Left ventricle myocardium inferior (tissue), 1 donor: ENCODE measurements at regions not wholly inside any gene's neighbourhood (a gene's known extent, or its start where the extent isn't known, plus 50 kb on each side); places are given as distances from the start of the nearest gene placed in this dataset.

Experiments used
- DNase-seq: peaks from one replicate; pipeline ENCODE4 v3.0.0-alpha.2; 2020
- H3K27ac ChIP-seq: fragments of 200-600 bp; replicated peaks from 2 replicates; pipeline ENCODE4 v1.8.0; 2021
- H3K27me3 ChIP-seq: fragments of 200-600 bp; 2 replicates; pipeline ENCODE4 v1.8.0; 2021; ENCODE audit warnings: low read depth
- H3K36me3 ChIP-seq: fragments of 200-600 bp; 2 replicates; pipeline ENCODE4 v1.8.0; 2021
- H3K4me1 ChIP-seq: fragments of 200-600 bp; 2 replicates; pipeline ENCODE4 v1.8.0; 2021
- H3K4me3 ChIP-seq: fragments of 200-600 bp; 2 replicates; pipeline ENCODE4 v1.8.0; 2021; ENCODE audit warnings: mild to moderate bottlenecking, moderate library complexity
- H3K9me3 ChIP-seq: fragments of 200-600 bp; replicated peaks from 2 replicates; pipeline ENCODE4 v1.8.0; 2021
- CTCF ChIP-seq: fragments of 200-600 bp; IDR thresholded peaks from 2 replicates; pipeline ENCODE4 v1.8.0; 2021; ENCODE audit warnings: antibody characterized with exemption, mild to moderate bottlenecking, borderline replicate concordance
- intact Hi-C: fragments of 100-400 bp; cut with micrococcal nuclease; formaldehyde crosslinking; loops from one replicate; pipeline ENCODE4 v1.11.0; 2022
- donor health status: DM: no; HTN: yes; CAD: no; lungs with severe emphysema.

- intact Hi-C loops = no loop called here
- Histone ChIP-seq H3K9me3 (no peaks in the 10 kb centered on the region), H3K36me3 (no peaks in the 10 kb centered on the region), H3K27ac (no peak overlapping the region), H3K4me1 (no peaks in the 10 kb centered on the region), H3K4me3 (no peak overlapping the region), H3K27me3 (peaks cover 30% of the 10 kb centered on the region)
- TF ChIP-seq CTCF = no peak
- no peak for DNase-seq
Observed at GRCh38 chr14:65939184-65939583, 526.7 kb downstream of the FUT8 start.

GRCh38 chr14:65940056-65940735 lies 527.7 kb downstream of the FUT8 start:
- no peak for DNase-seq
- Histone ChIP-seq H3K4me3 (no peak overlapping the region), H3K27ac (no peak overlapping the region), H3K4me1 (no peaks in the 10 kb centered on the region), H3K36me3 (no peaks in the 10 kb centered on the region), H3K27me3 (peaks cover 28% of the 10 kb centered on the region), H3K9me3 (no peaks in the 10 kb centered on the region)
- intact Hi-C loops = no loop called here
- TF ChIP-seq CTCF = peak; percentile 35

DNA sequence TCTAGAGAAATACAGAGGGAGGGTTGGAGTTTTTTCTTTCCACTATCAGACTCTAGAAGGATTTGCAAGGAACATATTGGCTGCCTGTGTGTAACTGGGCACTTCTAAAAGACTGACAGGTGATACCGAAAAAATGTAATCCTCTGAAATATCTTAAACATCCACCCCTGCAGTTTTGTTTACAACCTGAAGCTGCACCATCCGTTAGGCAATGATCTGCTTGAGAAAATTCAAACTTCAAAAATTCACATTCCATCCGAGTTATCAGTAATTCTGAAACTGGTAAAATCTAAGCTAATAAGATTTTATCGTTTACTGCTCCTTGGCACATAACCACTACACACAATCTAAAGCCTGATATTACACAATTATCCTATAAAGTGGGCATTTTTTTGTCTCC lies 528.6 kb downstream of the FUT8 start:
- no peaks in the 10 kb centered on the region for H3K36me3 ChIP-seq
- DNase-seq = no peak
- H3K4me3 ChIP-seq = no peak overlapping the region
- no peaks in the 10 kb centered on the region for H3K9me3 ChIP-seq
- no peak overlapping the region for H3K27ac ChIP-seq
- peaks cover 36% of the 10 kb centered on the region for H3K27me3 ChIP-seq
- no peaks in the 10 kb centered on the region for H3K4me1 ChIP-seq
- TF ChIP-seq CTCF = no peak
- intact Hi-C loops = no loop called here

GRCh38 chr14:65943150-65943549 lies 530.6 kb downstream of the FUT8 start:
- no peak for DNase-seq
- no peak overlapping the region for H3K27ac ChIP-seq
- intact Hi-C loops = no loop called here
- H3K27me3 ChIP-seq = peaks cover 41% of the 10 kb centered on the region
- H3K36me3 ChIP-seq = no peaks in the 10 kb centered on the region
- no peaks in the 10 kb centered on the region for H3K4me1 ChIP-seq
- no peak overlapping the region for H3K4me3 ChIP-seq
- no peaks in the 10 kb centered on the region for H3K9me3 ChIP-seq
- TF ChIP-seq CTCF = no peak

- TF ChIP-seq CTCF = no peak
- peaks cover 48% of the 10 kb centered on the region for H3K27me3 ChIP-seq
- intact Hi-C loops = no loop called here
Observed at GRCh38 chr14:65943916-65944410, 531.4 kb downstream of the FUT8 start.

More at GRCh38 chr14:65943916-65944410, 531.4 kb downstream of the FUT8 start:
- DNase-seq = no peak
- Histone ChIP-seq H3K27ac (no peak overlapping the region), H3K36me3 (no peaks in the 10 kb centered on the region), H3K4me1 (no peaks in the 10 kb centered on the region), H3K4me3 (no peak overlapping the region), H3K9me3 (no peaks in the 10 kb centered on the region)
